Lower lobe of right lung (tissue), 2 donors: ENCODE measurements at regions not wholly inside any gene's neighbourhood (a gene's known extent, or its start where the extent isn't known, plus 50 kb on each side); places are given as distances from the start of the nearest gene placed in this dataset.

Experiments
- ATAC-seq, 2 donors: fragments of 200-7000 bp; cut with Tn5 transposase; one replicate each; pipeline ENCODE4 v1.9.1; 2020 to 2022; ENCODE audit warnings: mild to moderate bottlenecking in 2 of 2, moderate library complexity in 2 of 2
- DNase-seq: peaks from one replicate; pipeline ENCODE4 v3.0.0-alpha.2; 2020
- H3K27ac ChIP-seq: fragments of 200-600 bp; one replicate; pipeline ENCODE4 v1.8.0; 2022
- H3K27me3 ChIP-seq: fragments of 200-600 bp; one replicate; pipeline ENCODE4 v1.8.0; 2022; ENCODE audit warnings: low read depth
- H3K36me3 ChIP-seq: fragments of 200-600 bp; one replicate; pipeline ENCODE4 v1.8.0; 2022; ENCODE audit warnings: mild to moderate bottlenecking
- H3K4me1 ChIP-seq: fragments of 200-600 bp; one replicate; pipeline ENCODE4 v1.8.0; 2022
- H3K4me3 ChIP-seq: fragments of 200-600 bp; one replicate; pipeline ENCODE4 v1.8.0; 2022; ENCODE audit warnings: mild to moderate bottlenecking
- H3K9me3 ChIP-seq: fragments of 200-600 bp; one replicate; pipeline ENCODE4 v1.8.0; 2022
- CTCF ChIP-seq: fragments of 200-600 bp; IDR thresholded peaks from one replicate; pipeline ENCODE4 v1.8.0; 2022; ENCODE audit warnings: antibody characterized with exemption, mild to moderate bottlenecking
- intact Hi-C: fragments of 100-400 bp; cut with DNase I; formaldehyde crosslinking; loops from one replicate; pipeline ENCODE4 v1.11.0; 2022
- donor health status: DM: no; HTN: yes; CAD: no; lungs with severe emphysema.

- TF ChIP-seq CTCF, result no peak
- H3K4me1 ChIP-seq, result no peaks in the 10 kb centered on the region
- ATAC-seq, result no peak
Observed at GRCh38 chr6:45727228-45727627, 288.4 kb downstream of the CLIC5 start.

GRCh38 chr6:45726444-45726843 lies 289.2 kb downstream of the CLIC5 start:
- Histone ChIP-seq H3K27me3 (no peaks in the 10 kb centered on the region), H3K36me3 (no peaks in the 10 kb centered on the region), H3K4me3 (no peak overlapping the region), H3K4me1 (no peaks in the 10 kb centered on the region), H3K27ac (no peak overlapping the region), H3K9me3 (peaks cover 6% of the 10 kb centered on the region)
- ATAC-seq (no peak), DNase-seq (no peak)
- TF ChIP-seq CTCF, result no peak
- intact Hi-C loops, result no loop called here

More at GRCh38 chr6:45727228-45727627, 288.4 kb downstream of the CLIC5 start:
- no peaks in the 10 kb centered on the region for H3K36me3 ChIP-seq
- no peak overlapping the region for H3K4me3 ChIP-seq
- intact Hi-C loops, result no loop called here
- no peak overlapping the region for H3K27ac ChIP-seq
- DNase-seq, result no peak
- peaks cover 6% of the 10 kb centered on the region for H3K9me3 ChIP-seq
- no peaks in the 10 kb centered on the region for H3K27me3 ChIP-seq

- DNase-seq, result no peak
Observed at GRCh38 chr6:45724511-45724910, 291.1 kb downstream of the CLIC5 start.

DNA sequence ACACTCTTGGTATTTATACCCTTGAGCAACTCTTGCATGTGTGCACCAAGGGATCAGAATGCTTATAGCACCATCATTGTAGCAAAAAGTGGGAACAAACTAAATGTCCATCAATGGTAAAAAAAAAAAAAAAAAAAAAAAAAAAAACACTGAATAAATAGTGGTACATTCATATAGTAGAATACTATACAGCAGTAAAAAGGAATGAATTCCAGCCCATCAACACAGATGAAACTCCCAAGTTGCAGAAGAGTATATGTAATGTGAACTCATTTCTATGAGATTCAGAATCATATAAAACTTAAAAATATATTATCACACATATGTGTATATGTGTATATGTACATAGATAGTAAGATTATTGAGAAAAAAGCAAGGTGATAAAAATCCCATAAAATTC lies 291.6 kb downstream of the CLIC5 start:
- no peak for TF ChIP-seq CTCF
- ATAC-seq, result no peak
- intact Hi-C loops, result no loop called here

More at GRCh38 chr6:45724511-45724910, 291.1 kb downstream of the CLIC5 start:
- H3K4me3 ChIP-seq, result no peak overlapping the region
- TF ChIP-seq CTCF, result no peak
- H3K9me3 ChIP-seq, result peaks cover 6% of the 10 kb centered on the region
- no peaks in the 10 kb centered on the region for H3K4me1 ChIP-seq
- no peaks in the 10 kb centered on the region for H3K36me3 ChIP-seq
- H3K27ac ChIP-seq, result no peak overlapping the region
- H3K27me3 ChIP-seq, result no peaks in the 10 kb centered on the region
- intact Hi-C loops, result no loop called here
- ATAC-seq, result no peak

DNA sequence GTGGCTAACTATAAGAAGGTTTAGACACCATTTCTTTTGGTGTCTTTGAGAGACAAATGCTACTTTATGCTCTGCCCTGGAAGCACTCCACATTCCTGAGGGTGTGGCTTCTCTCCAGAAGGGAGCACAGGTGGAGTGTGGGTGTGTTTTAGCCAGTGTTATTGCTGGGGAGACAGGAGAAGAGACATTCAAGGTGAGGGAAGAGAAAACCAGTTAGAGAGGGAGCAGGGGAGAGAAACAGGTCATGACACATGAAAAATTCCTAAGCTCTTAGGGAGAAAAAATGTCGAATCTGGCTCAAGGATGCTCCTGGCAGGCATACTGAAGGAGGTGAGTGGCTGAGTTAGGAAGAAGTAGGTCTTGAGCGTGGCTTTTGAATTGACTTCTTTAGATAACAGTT lies 292.8 kb downstream of the CLIC5 start:
- intact Hi-C loops, result no loop called here
- H3K36me3 ChIP-seq, result no peaks in the 10 kb centered on the region
- H3K9me3 ChIP-seq, result peaks cover 6% of the 10 kb centered on the region
- TF ChIP-seq CTCF, result no peak
- no peak overlapping the region for H3K27ac ChIP-seq
- H3K4me1 ChIP-seq, result no peaks in the 10 kb centered on the region
- DNase-seq (no peak), ATAC-seq (peak; percentile 55 to 74)
- no peak overlapping the region for H3K4me3 ChIP-seq
- no peaks in the 10 kb centered on the region for H3K27me3 ChIP-seq

More for the DNA sequence above, 291.6 kb downstream of the CLIC5 start:
- Histone ChIP-seq H3K9me3 (peaks cover 6% of the 10 kb centered on the region), H3K4me1 (no peaks in the 10 kb centered on the region), H3K36me3 (no peaks in the 10 kb centered on the region), H3K27me3 (no peaks in the 10 kb centered on the region), H3K4me3 (no peak overlapping the region), H3K27ac (no peak overlapping the region)
- no peak for DNase-seq

GRCh38 chr6:45721665-45722064 lies 294.0 kb downstream of the CLIC5 start:
- no peak for ATAC-seq
- no peaks in the 10 kb centered on the region for H3K36me3 ChIP-seq
- DNase-seq, result no peak
- intact Hi-C loops, result no loop called here
- H3K27me3 ChIP-seq, result no peaks in the 10 kb centered on the region
- H3K9me3 ChIP-seq, result peaks cover 6% of the 10 kb centered on the region
- no peak for TF ChIP-seq CTCF
- no peak overlapping the region for H3K27ac ChIP-seq
- no peaks in the 10 kb centered on the region for H3K4me1 ChIP-seq
- no peak overlapping the region for H3K4me3 ChIP-seq
